ENCODE measurements at regions not wholly inside any gene's neighbourhood (a gene's known extent, or its start where the extent isn't known, plus 50 kb on each side); places are given as distances from the start of the nearest gene placed in this dataset.

GRCh38 chr15:97615114-97615513 lies 345.4 kb upstream of the ARRDC4 start:
- TF ChIP-seq CTCF (IDR thresholded peaks at IDR 0.05) (no peak), EP300 (IDR thresholded peaks at IDR 0.05) (no peak)

All from ovary (tissue), 3 donors.